SH-SY5Y (cell line): ENCODE measurements at regions not wholly inside any gene's neighbourhood (a gene's known extent, or its start where the extent isn't known, plus 50 kb on each side); places are given as distances from the start of the nearest gene placed in this dataset.

Experiments used
- GATA2 ChIP-seq: IDR thresholded peaks from 2 replicates; pipeline ENCODE4 v1.6.1; 2011; ENCODE audit warnings: mild to moderate bottlenecking, low read depth, low read length
- GATA3 ChIP-seq: IDR thresholded peaks from 2 replicates; pipeline ENCODE4 v1.6.1; 2011; ENCODE audit warnings: low read depth, mild to moderate bottlenecking, low read length, moderate library complexity

DNA sequence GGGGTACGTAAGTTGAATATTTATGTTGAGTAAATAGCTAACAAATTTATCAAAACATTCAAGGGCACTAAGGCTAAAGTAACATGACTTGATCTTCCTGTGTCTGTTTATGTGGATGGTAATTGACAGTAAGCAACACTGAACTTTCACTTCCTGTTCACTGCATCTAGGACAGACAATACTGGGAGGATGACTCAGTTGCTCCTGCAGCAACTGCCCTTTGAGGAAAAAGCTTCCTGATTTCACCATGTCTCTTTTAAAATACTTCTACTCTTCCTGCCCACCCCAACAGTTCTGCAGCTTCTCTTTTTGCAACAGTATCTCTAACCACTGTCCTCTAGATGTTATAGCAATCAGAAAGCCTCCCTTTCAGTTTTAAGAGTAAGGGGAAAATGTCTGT, 76.6 kb upstream of the HGF start:
- TF ChIP-seq GATA2 = no peak
- no peak for TF ChIP-seq GATA3
